HUES48 (cell line): ENCODE measurements at regions not wholly inside any gene's neighbourhood (a gene's known extent, or its start where the extent isn't known, plus 50 kb on each side); places are given as distances from the start of the nearest gene placed in this dataset.

Experiments
- H3K27ac ChIP-seq: one replicate; pipeline ENCODE4 v1.7.0; 2013; ENCODE audit warnings: low read depth, low read length, inconsistent platforms
- H3K27me3 ChIP-seq: 2 replicates; pipeline ENCODE4 v1.6.1; 2013; ENCODE audit warnings: mild to moderate bottlenecking, low read length; ENCODE audit not compliant: control insufficient read depth, insufficient read depth
- H3K36me3 ChIP-seq: 2 replicates; pipeline ENCODE4 v1.6.1; 2013; ENCODE audit warnings: low read length; ENCODE audit not compliant: control insufficient read depth, insufficient read depth
- H3K4me1 ChIP-seq: 2 replicates; pipeline ENCODE4 v1.6.1; 2013; ENCODE audit warnings: mild to moderate bottlenecking, low read length; ENCODE audit not compliant: control insufficient read depth, insufficient read depth
- H3K4me3 ChIP-seq: 2 replicates; pipeline ENCODE4 v1.5.1; 2013; ENCODE audit warnings: mild to moderate bottlenecking, low read depth, low read length
- H3K9ac ChIP-seq: 2 replicates; pipeline ENCODE4 v1.6.1; 2013; ENCODE audit warnings: mild to moderate bottlenecking, low read depth, low read length, moderate library complexity
- H3K9me3 ChIP-seq: 2 replicates; pipeline ENCODE4 v1.6.1; 2013; ENCODE audit warnings: low read length; ENCODE audit not compliant: control insufficient read depth, insufficient read depth

- Histone ChIP-seq H3K27ac (no peak overlapping the region), H3K9ac (no peak overlapping the region), H3K27me3 (no peaks in the 10 kb centered on the region), H3K36me3 (no peaks in the 10 kb centered on the region), H3K4me1 (peaks cover 7% of the 10 kb centered on the region; the same call in 1 of the 2 replicates), H3K9me3 (no peaks in the 10 kb centered on the region), H3K4me3 (no peak overlapping the region)
These were observed 92.7 kb downstream of the PCSK1 start for GRCh38 chr5:96340357-96340756.

DNA sequence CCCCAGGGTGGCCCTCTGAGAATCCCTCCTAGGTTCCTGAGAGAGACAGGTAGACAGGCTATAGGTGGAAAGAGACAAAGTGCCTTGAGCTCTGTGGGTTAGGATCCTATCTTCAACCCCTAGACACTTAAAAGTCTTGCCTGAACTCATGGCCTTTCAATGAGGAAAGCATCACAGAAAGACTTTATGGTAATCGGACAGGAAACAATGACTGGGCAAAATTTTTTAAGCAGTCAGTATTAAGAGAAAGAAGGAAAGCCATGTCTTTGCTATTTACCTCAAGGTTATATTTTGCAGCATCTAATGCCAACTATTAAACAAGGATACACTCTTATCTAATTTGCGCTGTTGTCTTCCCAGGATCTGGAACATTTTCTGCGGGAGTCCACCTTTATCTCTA, 93.2 kb downstream of the PCSK1 start:
- Histone ChIP-seq H3K36me3 (no peaks in the 10 kb centered on the region), H3K9ac (no peak overlapping the region), H3K27ac (no peak overlapping the region)

GRCh38 chr5:96338624-96339415, 94.2 kb downstream of the PCSK1 start:
- peaks cover 7% of the 10 kb centered on the region; the same call in 1 of the 2 replicates for H3K4me1 ChIP-seq
- H3K4me3 ChIP-seq: no peak overlapping the region
- no peaks in the 10 kb centered on the region for H3K36me3 ChIP-seq
- H3K27ac ChIP-seq: no peak overlapping the region
- H3K27me3 ChIP-seq: no peaks in the 10 kb centered on the region
- H3K9ac ChIP-seq: no peak overlapping the region
- H3K9me3 ChIP-seq: no peaks in the 10 kb centered on the region

More for the DNA sequence above, 93.2 kb downstream of the PCSK1 start:
- Histone ChIP-seq H3K27me3 (no peaks in the 10 kb centered on the region), H3K9me3 (no peaks in the 10 kb centered on the region), H3K4me3 (no peak overlapping the region), H3K4me1 (peaks cover 7% of the 10 kb centered on the region; the same call in 1 of the 2 replicates)

DNA sequence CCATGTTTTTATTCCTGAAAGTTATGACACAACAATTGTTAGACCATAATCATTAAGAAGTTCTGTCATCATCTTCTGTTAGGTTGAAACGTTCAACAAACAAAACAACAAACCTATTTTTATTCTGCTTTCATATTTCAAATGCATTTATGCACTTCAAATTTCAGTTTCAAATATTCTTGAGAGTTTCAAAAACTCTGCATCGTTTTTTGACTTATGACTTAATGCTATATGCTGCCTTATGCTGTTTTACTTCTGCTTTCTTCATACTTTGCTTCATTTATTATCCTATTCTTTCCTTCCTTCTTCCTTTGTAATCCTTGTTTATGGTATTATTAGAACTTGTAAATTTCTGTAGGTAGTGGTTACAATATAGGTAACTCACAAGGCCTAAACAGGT, 95.0 kb downstream of the PCSK1 start:
- Histone ChIP-seq H3K9ac (no peak overlapping the region), H3K27me3 (no peaks in the 10 kb centered on the region), H3K9me3 (no peaks in the 10 kb centered on the region), H3K36me3 (no peaks in the 10 kb centered on the region), H3K4me3 (no peak overlapping the region), H3K27ac (no peak overlapping the region), H3K4me1 (peaks cover 7% of the 10 kb centered on the region; the same call in 1 of the 2 replicates)

GRCh38 chr5:96337048-96337781, 95.8 kb downstream of the PCSK1 start:
- H3K36me3 ChIP-seq: no peaks in the 10 kb centered on the region
- H3K4me1 ChIP-seq: peaks cover 7% of the 10 kb centered on the region; the same call in 1 of the 2 replicates
- H3K27me3 ChIP-seq: no peaks in the 10 kb centered on the region
- H3K9me3 ChIP-seq: no peaks in the 10 kb centered on the region
- H3K27ac ChIP-seq: no peak overlapping the region
- H3K9ac ChIP-seq: no peak overlapping the region
- H3K4me3 ChIP-seq: no peak overlapping the region

GRCh38 chr5:96336351-96336985, 96.6 kb downstream of the PCSK1 start:
- no peak overlapping the region for H3K4me3 ChIP-seq
- H3K9me3 ChIP-seq: no peaks in the 10 kb centered on the region
- no peaks in the 10 kb centered on the region for H3K36me3 ChIP-seq
- H3K4me1 ChIP-seq: peaks cover 7% of the 10 kb centered on the region; the same call in 1 of the 2 replicates
- no peaks in the 10 kb centered on the region for H3K27me3 ChIP-seq
- no peak overlapping the region for H3K27ac ChIP-seq
- H3K9ac ChIP-seq: no peak overlapping the region

DNA sequence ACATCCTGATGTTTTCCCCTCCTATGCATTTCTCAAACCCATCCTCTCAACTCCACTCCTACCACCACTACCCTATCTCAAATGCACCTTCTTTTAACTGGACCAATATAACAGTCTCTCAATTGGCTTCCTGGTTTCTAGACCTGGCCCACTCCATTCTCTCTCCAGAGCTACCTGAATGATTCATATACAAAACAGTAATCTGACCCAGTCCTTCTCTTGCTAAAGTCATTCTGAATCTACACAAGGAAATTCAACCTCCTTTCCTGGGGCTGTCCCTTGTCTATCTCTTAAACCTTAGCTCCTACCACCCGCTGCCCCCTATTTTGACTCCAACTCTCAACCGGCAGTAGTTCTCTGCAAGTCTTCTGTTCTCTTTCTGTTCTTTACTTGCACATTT, 97.2 kb downstream of the PCSK1 start:
- H3K4me1 ChIP-seq: peaks cover 7% of the 10 kb centered on the region; the same call in 1 of the 2 replicates
- H3K9me3 ChIP-seq: no peaks in the 10 kb centered on the region
- H3K4me3 ChIP-seq: no peak overlapping the region
- no peaks in the 10 kb centered on the region for H3K36me3 ChIP-seq
- no peak overlapping the region for H3K27ac ChIP-seq
- H3K27me3 ChIP-seq: no peaks in the 10 kb centered on the region
- H3K9ac ChIP-seq: no peak overlapping the region

GRCh38 chr5:96333391-96333790, 99.7 kb downstream of the PCSK1 start:
- peaks cover 7% of the 10 kb centered on the region; the same call in 1 of the 2 replicates for H3K4me1 ChIP-seq
- H3K9ac ChIP-seq: no peak overlapping the region
- no peak overlapping the region for H3K4me3 ChIP-seq
- no peaks in the 10 kb centered on the region for H3K27me3 ChIP-seq
- no peak overlapping the region for H3K27ac ChIP-seq
- H3K36me3 ChIP-seq: no peaks in the 10 kb centered on the region
- H3K9me3 ChIP-seq: no peaks in the 10 kb centered on the region

DNA sequence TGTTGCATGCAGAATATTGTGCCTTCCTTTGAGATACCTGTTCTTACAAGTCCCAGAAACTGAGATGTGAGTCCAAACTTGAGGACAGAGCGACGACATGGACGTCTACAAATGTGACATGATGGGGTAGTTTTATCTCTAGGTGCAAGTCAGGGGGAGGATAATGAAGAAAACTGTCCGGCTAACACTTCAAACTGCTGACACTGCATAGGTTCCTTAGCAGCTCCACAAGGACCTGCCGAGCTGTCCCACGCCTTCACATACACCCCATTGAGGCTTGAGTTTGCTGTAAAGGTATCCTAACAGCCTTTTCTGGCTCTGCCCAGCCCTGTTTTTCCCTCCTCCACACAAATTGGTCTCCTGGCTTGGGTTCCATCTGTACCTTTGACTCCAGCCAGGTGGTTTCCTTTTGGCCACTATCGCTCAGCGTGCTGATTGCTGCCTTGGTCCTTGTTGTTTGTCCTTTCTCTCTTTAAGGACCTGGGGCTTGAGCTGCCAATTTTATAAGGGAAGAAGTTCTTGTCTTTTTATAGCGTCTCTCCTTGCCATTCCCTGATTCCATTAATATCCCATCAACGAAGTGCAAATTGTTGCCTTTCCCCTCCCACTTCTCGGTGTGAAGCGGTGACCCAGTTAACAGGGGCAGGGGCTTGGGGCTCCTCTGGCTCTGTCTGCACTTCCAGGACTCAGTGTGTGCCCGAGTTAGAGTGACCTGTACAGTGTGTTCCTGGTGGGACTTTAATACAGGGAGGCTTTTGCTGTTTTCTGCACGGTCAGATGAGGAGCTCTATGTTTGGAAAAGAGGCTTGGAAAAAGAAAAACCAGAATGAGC, 100.3 kb downstream of the PCSK1 start:
- no peaks in the 10 kb centered on the region for H3K36me3 ChIP-seq
- no peaks in the 10 kb centered on the region for H3K9me3 ChIP-seq
- H3K4me3 ChIP-seq: no peak overlapping the region
- no peak overlapping the region for H3K27ac ChIP-seq
- H3K4me1 ChIP-seq: peaks cover 7% of the 10 kb centered on the region; the same call in 1 of the 2 replicates
- H3K27me3 ChIP-seq: no peaks in the 10 kb centered on the region
- no peak overlapping the region for H3K9ac ChIP-seq

- Histone ChIP-seq H3K9me3 (no peaks in the 10 kb centered on the region), H3K36me3 (no peaks in the 10 kb centered on the region), H3K27ac (no peak overlapping the region), H3K4me1 (peaks cover 7% of the 10 kb centered on the region; the same call in 1 of the 2 replicates), H3K27me3 (no peaks in the 10 kb centered on the region), H3K4me3 (no peak overlapping the region), H3K9ac (no peak overlapping the region)
These were observed 101.2 kb downstream of the PCSK1 start for GRCh38 chr5:96331681-96332361.
